ENCODE measurements at regions not wholly inside any gene's neighbourhood (a gene's known extent, or its start where the extent isn't known, plus 50 kb on each side); places are given as distances from the start of the nearest gene placed in this dataset.

- Histone ChIP-seq H3K79me2 (ENCODE audit: control insufficient read depth, insufficient read depth, low read length) (no peaks in the 10 kb centered on the region), H3K36me3 (ENCODE audit: control insufficient read depth in 2 of 2, extremely low read depth in 1 of 2, insufficient read depth in 2 of 2, low read length in 2 of 2) (no peaks in the 10 kb centered on the region), H3K4me3 (ENCODE audit: control insufficient read depth in 2 of 3, extremely low read depth in 1 of 3, insufficient read depth in 2 of 3, low read depth in 1 of 3, low read length in 3 of 3) (no peak overlapping the region), H2AFZ (ENCODE audit: control insufficient read depth, low read length) (no peak overlapping the region), H3K9me1 (ENCODE audit: control insufficient read depth, extremely low read depth, insufficient read depth, low read length) (no peaks in the 10 kb centered on the region), H3K27ac (ENCODE audit: control insufficient read depth, insufficient read depth, low read length) (no peak overlapping the region), H3K27me3 (ENCODE audit: control insufficient read depth, extremely low read depth, insufficient read depth, low read length) (no peaks in the 10 kb centered on the region), H3K9me3 (ENCODE audit: control insufficient read depth, low read depth, low read length) (no peaks in the 10 kb centered on the region), H3K9ac (ENCODE audit: control insufficient read depth, extremely low read depth, insufficient read depth, low read length) (no peak overlapping the region), H4K20me1 (ENCODE audit: control insufficient read depth, extremely low read depth, insufficient read depth, low read length) (no peaks in the 10 kb centered on the region), H3K4me2 (ENCODE audit: control insufficient read depth, extremely low read depth, insufficient read depth, low read depth, low read length) (no peak overlapping the region), H3K4me1 (ENCODE audit: control insufficient read depth, extremely low read depth, insufficient read depth, low read length) (no peaks in the 10 kb centered on the region)
- TF ChIP-seq EZH2 (IDR thresholded peaks at IDR 0.05; ENCODE audit: low read length), result no peak
- no peak for TF ChIP-seq CTCF (optimal IDR thresholded peaks at IDR 0.05 in 1 of 3, IDR thresholded peaks at IDR 0.05 in 1 of 3, conservative IDR thresholded peaks at IDR 0.05 in 1 of 3; ENCODE audit: extremely low read depth in 1 of 3, insufficient read depth in 2 of 3, low read length in 3 of 3)
- FAIRE-seq (no peak), DNase-seq (ENCODE audit: low read depth, low spot score) (no peak)
- dilution Hi-C loops (cut with MboI; ENCODE audit: extremely low pct_ligation_motif_present, low sequenced_read_pairs), result no loop called here
These were observed 333.1 kb upstream of the RASGEF1B start for GRCh38 chr4:81804849-81805248.

- Histone ChIP-seq H3K4me3 (ENCODE audit: control insufficient read depth in 2 of 3, extremely low read depth in 1 of 3, insufficient read depth in 2 of 3, low read depth in 1 of 3, low read length in 3 of 3) (no peak overlapping the region), H3K27ac (ENCODE audit: control insufficient read depth, insufficient read depth, low read length) (no peak overlapping the region), H3K36me3 (ENCODE audit: control insufficient read depth in 2 of 2, extremely low read depth in 1 of 2, insufficient read depth in 2 of 2, low read length in 2 of 2) (no peaks in the 10 kb centered on the region), H3K9me3 (ENCODE audit: control insufficient read depth, low read depth, low read length) (no peaks in the 10 kb centered on the region), H3K27me3 (ENCODE audit: control insufficient read depth, extremely low read depth, insufficient read depth, low read length) (no peaks in the 10 kb centered on the region), H3K4me1 (ENCODE audit: control insufficient read depth, extremely low read depth, insufficient read depth, low read length) (no peaks in the 10 kb centered on the region), H3K4me2 (ENCODE audit: control insufficient read depth, extremely low read depth, insufficient read depth, low read depth, low read length) (no peak overlapping the region), H3K79me2 (ENCODE audit: control insufficient read depth, insufficient read depth, low read length) (no peaks in the 10 kb centered on the region), H2AFZ (ENCODE audit: control insufficient read depth, low read length) (no peak overlapping the region), H3K9ac (ENCODE audit: control insufficient read depth, extremely low read depth, insufficient read depth, low read length) (no peak overlapping the region), H3K9me1 (ENCODE audit: control insufficient read depth, extremely low read depth, insufficient read depth, low read length) (no peaks in the 10 kb centered on the region), H4K20me1 (ENCODE audit: control insufficient read depth, extremely low read depth, insufficient read depth, low read length) (no peaks in the 10 kb centered on the region)
- TF ChIP-seq EZH2 (IDR thresholded peaks at IDR 0.05; ENCODE audit: low read length) (no peak), CTCF (optimal IDR thresholded peaks at IDR 0.05 in 1 of 3, IDR thresholded peaks at IDR 0.05 in 1 of 3, conservative IDR thresholded peaks at IDR 0.05 in 1 of 3; ENCODE audit: extremely low read depth in 1 of 3, insufficient read depth in 2 of 3, low read length in 3 of 3) (no peak)
- FAIRE-seq, result no peak
- DNase-seq (ENCODE audit: low read depth, low spot score), result no peak
- dilution Hi-C loops (cut with MboI; ENCODE audit: extremely low pct_ligation_motif_present, low sequenced_read_pairs), result no loop called here
These were observed 330.7 kb upstream of the RASGEF1B start for GRCh38 chr4:81802285-81802846.

Data from keratinocyte (primary cell).